Daoy (cell line): ENCODE measurements at regions not wholly inside any gene's neighbourhood (a gene's known extent, or its start where the extent isn't known, plus 50 kb on each side); places are given as distances from the start of the nearest gene placed in this dataset.

Experiments
- DNase-seq: peaks from one replicate; pipeline ENCODE4 v3.0.0-alpha.2; 2015; ENCODE audit warnings: low read depth

DNA sequence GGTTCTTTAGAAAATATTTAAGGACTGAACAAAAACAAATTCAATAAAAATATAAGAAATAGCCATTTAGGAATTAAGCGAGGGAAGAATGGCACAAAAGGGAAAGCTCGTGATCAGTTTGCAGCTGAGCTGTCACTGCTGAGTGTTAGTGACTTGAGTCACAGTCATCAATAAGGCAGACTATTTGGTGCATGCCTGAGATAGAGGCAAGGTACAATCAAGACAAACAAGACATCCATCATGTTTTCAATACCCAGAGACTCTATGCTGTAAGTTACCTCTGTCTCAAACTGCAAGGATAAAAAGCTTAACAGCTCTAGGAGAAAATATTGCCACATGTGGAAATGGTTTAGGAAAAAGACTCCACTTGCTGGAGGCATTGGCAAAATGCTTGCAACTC is 426.4 kb upstream of the TYRP1 start:
- no peak for DNase-seq

DNA sequence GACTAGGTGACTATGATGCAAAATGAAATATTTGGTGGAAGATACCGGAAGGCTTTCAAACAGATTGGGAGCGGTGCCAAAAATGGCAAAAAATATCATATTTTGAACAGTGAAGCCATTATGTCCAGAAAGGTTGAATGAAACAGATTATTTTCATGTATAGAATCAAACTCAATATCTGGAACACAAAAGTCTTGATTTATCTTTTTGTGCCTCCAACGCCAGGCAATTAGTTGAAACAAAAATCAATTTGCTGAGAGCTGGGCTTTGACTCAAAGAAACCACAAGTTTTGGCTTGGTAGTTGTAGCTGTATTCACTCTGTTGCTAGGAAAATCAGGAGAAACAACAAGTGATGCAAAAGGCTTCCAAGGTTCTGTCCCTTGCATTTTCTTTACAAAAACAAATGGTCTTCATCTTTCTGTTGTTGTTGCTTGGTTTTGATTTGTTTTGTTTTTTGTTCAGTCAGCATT is 421.7 kb upstream of the TYRP1 start:
- no peak for DNase-seq

DNA sequence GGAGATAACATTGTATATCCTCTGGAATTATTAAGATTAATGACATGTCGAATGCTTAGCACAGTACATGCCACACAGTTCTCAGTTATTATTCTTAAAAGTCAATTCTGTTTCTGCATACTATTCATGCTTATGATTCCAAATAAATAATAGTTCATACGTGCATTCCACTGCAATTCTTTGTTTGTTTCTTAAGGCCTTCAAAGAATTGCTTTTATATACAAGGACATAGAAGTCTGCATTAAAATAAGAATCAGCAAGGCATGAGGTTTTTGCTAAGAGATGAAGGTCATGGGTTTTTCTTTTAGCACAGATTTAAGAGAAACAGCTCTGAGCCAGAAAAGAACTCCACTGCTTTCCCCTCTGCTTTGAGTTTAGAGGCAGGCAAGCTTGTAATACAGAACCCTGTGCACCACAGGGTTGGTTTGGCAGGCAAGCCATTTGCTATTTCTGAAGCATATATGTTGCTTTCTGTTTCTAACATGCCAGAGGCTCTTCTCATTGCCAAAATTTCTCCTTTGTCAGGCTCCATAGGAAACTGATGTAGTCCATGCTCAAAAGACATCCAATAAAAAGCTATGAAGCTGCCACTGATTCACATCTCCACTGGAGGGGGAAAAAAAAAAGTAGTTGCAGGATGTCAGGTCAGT is 420.6 kb upstream of the TYRP1 start:
- DNase-seq: no peak

DNA sequence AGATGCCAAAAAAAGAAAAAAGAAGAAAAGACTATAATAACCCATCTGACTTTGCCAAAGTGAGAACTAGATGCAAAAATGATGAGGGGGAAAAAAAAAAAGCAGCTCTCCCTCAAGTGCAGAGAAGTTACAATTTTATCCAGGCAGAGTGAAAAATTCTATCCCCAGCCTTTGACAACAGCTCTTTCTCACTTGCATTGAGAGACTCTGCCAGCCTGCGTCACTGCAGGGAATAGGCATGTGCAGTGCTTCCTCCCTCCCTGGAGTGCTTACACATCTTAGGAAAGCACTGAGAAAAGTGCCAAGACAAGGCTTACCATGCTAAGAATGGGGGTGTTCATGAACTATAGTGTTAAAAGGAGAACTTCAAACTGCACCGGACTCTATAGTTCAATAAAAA is 418.6 kb upstream of the TYRP1 start:
- peak; percentile 5 for DNase-seq

- DNase-seq: no peak
Measured at GRCh38 chr9:12276505-12276904, 416.7 kb upstream of the TYRP1 start.

DNA sequence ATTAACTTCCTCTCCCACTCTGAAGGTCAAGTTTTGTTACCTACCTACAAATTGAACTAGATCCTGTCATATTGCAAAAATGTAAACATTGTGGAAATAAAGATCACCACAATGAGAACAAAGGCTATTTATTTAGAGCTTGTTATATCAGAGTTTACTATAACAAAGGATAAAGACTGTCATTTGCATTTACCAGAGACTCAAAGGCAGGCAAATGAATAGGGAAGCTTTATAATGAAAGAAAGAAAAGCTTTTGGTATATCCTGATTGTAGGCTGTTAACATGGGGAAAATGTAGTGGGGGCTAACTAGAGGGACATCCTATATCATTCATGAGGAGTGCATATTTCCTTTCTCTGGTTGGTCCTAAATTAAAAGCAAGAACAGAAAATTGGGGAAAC is 403.5 kb upstream of the TYRP1 start:
- DNase-seq: no peak

DNA sequence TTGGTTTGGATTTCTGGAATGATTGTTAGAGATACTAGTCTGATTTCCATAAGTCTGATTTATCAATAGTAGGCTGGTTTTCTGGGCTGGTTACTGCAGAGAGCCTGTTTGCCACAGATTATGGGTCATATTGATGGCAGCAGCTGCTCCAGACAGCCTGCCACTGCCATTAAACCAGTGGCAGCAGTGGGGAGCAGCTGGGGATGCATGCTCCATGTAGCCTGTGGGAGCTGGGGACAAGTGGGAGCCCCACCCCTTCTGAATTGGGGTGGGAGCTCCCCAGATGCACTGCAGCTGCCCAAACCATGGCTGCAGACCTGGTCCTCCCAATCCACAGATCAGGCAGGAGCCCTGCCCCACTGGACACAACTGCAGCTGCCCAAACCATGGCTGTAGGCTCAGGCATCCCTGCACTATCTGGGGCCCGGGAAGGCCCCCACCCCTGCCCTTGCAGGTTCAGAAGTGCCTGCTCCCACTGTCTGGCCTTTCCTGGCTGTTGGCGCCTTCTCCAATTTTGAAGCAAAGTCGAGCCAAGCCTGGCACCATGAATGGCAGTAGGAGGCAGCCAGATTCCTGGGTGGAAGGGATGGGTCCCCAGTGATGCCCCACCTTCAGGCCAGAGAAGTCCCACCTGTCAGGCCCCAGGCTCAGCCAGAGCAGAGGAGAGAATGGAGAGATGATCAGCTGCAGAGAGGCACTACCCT is 402.9 kb upstream of the TYRP1 start:
- DNase-seq: no peak

DNA sequence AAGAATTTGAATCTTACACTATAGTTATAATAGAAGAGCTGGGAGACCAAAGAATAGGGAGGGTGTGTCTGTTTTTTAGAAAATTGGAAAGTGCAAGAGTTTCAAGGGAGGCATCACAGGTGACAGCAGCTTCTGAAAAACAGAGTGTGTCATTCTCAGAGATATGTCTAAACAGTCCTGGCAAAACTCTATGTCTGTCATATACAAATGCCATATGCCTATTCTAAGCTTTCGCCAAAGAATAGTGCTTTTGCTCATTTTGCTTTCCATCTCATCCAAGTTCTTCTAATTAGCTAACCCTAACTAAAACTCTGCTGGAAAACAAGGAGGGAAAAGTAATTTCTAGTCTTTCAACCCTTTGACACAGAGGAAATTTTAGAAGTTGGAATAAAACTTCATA is 388.0 kb upstream of the TYRP1 start:
- no peak for DNase-seq

DNA sequence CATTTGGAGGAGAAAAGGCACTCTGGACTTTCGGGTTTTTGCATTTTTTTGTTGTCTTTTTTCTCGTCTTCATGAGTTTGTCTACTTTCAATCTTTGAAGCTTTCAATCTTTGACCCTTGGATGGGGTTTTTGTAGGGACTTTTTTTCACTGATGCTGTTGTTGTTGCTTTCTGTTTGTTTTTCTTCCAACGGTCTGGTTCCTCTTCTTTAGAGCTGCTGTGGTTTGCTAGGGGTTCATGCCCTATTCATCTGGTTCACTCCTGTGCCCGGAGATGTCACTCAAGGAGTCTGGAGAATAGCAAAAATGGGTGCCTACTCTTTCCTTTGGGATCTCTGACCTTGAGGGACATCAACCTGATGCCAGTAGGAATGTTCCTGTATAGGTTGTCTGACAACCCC is 378.6 kb upstream of the TYRP1 start:
- DNase-seq: no peak

DNA sequence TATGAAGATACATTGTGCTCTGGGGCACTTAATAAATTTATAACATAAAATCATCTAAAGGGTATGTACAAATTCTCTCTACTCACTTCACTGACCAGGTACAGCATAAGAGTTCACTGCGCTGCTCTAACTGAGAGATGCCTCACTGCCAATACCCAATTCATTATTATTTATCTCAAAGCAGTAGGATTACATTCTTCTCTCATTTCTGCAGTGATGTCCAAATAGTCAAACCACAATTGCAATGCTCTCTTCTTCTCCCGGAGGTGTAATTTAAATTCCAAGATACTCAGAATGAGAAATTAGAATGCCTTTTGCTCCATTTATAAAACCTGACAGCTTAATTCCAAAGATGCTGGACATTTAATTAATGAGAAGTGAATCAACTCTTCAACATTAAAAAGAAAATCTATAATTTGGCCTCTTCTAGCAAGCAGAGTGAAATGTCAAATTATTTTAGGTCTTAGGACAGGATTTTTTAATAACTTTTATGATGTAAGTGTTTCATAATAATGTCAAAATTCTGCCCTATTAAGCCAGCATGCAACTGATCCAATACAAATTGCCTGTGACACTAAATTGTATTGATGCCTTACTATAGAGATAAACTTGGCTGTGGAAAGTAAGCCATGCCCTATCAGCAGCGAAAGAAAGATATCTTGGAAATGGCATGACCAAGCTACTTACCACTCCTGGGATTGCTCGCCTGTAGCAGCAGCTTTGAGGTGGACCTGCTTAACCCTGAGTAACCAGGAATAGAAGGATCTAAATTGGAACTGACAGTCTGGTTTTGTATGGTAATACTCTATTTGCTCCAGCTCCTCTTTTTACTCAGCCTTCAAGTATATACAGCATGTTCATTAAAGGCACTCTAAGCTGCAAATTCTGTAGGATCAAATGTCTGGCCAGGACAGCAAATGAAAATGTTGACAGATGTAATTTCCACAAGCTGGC is 374.2 kb upstream of the TYRP1 start:
- no peak for DNase-seq

DNA sequence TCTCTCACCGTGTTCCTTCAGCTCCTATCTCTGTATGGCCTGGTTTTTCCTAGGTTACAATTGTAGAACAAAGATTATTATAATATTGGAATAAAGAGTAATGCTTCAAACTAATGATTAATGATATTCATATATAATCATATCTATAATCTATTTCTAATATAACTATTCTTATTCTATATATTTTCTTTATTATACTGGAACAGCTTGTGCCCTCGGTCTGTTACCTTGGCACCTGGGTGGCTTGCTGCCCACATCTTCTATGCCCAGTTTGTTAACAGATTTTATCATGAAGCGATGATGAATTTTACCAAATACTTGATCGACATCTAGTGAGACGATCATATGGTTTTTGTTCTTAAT is 363.6 kb upstream of the TYRP1 start:
- no peak for DNase-seq

DNA sequence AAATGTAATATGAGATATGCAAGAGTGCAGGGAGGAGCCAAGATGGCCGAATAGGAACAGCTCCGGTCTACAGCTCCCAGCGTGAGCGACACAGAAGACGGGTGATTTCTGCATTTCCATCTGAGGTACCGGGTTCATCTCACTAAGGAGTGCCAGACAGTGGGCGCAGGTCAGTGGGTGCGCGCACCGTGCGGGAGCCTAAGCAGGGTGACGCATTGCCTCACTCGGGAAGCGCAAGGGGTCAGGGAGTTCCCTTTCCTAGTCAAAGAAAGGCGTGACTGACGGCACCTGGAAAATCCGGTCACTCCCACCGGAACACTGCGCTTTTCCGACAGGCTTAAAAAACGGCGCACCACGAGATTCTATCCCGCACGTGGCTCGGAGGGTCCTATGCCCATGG is 359.2 kb upstream of the TYRP1 start:
- DNase-seq: peak; percentile 7

GRCh38 chr9:12350775-12351174 is 342.4 kb upstream of the TYRP1 start:
- DNase-seq: no peak

DNA sequence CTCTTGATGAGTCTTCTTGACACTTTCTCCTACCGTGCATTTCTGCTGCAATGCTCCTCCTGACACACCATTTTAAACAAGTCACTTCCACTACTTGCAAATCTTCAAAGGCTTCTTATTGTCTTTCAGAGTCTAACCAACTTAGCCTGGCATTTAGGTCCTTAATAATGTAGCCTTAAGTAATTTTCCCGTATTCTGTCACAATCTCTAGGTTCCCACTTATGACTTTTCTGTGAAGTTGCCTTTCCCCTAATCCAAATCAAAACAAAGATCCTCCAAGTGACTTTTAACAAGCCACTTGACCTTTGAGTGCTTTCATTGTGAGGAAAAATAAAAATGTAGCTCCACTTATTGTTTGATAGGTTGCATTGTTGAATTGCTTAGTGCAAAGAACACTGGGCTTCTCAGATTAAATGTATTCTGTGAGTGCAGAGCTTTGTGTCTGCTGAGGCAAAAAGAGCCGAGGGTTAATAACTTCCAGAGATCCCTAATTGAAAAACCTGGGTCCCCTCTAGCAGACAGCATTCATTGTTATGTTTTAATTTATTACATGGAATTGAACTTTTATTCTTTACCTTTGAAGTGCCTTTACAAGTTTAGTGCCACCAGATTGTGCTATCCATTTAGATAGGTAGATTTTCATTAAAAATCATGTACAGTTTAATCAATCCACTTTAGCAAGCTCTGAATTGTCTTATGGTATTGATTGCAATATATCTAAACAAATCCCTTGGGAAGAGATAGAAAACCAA is 341.7 kb upstream of the TYRP1 start:
- DNase-seq: no peak

DNA sequence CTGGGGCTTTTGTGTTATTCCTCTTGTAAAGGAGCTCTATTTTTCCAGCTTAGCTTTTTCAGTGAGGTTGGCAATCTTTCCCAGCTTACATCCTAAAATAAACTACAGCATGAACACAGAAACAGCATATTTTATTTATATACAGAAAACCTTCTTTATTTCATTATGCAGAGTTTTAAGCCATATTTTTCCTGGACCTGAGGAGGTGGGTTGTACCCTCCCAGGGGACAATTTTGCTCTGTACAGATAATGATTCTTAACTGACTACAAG is 341.2 kb upstream of the TYRP1 start:
- no peak for DNase-seq

GRCh38 chr9:12363439-12363838 is 329.7 kb upstream of the TYRP1 start:
- DNase-seq: no peak

DNA sequence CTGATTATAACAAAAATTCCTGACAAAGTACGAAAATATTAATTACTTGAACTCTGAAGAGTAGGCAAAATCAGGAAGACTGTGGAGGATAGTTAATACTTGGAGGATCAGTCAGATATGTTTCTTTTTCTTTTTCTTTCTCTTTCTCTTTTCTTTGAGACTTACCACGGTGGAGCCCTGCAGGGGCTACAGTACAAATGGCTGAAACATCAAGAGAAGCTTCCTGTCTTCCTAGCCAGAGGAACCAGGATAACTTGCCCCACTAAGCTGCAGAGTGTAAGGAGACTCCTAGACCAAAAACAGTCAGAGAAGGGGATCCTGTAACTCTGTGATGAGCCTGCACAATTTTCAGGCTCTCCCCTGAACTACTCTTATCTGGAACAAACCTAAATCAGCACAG is 324.6 kb upstream of the TYRP1 start:
- DNase-seq: no peak

- DNase-seq: no peak
Measured at GRCh38 chr9:12391839-12392509, 301.2 kb upstream of the TYRP1 start.

DNA sequence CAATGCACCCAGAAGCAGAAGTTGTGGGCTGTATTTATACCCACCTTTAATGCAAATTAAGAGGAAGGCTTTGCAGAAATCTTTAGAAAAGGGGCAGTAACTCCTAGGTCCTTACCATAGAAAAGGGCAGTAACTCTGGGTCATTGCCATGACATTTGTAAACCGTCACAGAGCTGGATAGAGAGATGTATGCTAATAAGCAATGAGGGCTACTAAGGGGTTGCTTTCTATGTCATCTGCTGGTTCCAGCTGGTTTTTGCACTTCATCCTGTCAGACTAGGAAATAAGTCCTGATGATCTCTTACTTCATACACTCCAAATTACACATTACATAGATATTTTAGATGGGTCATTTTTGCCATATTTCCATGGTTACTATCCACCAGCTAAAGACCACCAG is 299.1 kb upstream of the TYRP1 start:
- no peak for DNase-seq

GRCh38 chr9:12403721-12404120 is 289.5 kb upstream of the TYRP1 start:
- no peak for DNase-seq

- DNase-seq: no peak
Measured at GRCh38 chr9:12413986-12414385, 279.2 kb upstream of the TYRP1 start.

DNA sequence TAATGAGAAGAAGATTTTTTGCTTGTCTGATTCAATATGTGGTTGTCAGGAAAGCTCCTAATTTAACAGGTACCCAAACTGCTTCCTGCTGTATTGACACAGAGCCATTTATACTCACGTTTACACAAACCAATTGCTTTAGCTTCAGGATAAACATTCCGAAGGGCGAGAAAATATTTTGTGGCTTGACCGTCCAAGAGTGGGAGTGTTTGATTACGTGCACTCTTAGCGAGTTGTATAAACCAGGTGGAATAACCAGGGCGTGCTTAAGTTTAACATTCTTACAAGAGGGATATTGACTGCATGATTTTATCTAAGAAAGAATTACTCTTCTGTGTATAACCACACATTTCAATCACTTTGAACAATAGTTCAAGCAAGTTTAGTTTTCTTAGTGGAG is 278.7 kb upstream of the TYRP1 start:
- DNase-seq: no peak
